ENCODE measurements at regions not wholly inside any gene's neighbourhood (a gene's known extent, or its start where the extent isn't known, plus 50 kb on each side); places are given as distances from the start of the nearest gene placed in this dataset.

- DNase-seq (ENCODE audit: extremely low read depth, low read depth), result no peak
Measured at GRCh38 chr2:6640621-6641015, 225.1 kb downstream of the CMPK2 start.

GRCh38 chr2:6641956-6642355 lies 223.8 kb downstream of the CMPK2 start:
- DNase-seq (ENCODE audit: extremely low read depth, low read depth), result no peak

- DNase-seq (ENCODE audit: extremely low read depth, low read depth), result no peak
Measured at GRCh38 chr2:6644261-6644660, 221.4 kb downstream of the CMPK2 start.

- no peak for DNase-seq (ENCODE audit: extremely low read depth, low read depth)
Measured at GRCh38 chr2:6645004-6645403, 220.7 kb downstream of the CMPK2 start.

GRCh38 chr2:6645672-6646071 lies 220.0 kb downstream of the CMPK2 start:
- no peak for DNase-seq (ENCODE audit: extremely low read depth, low read depth)

- DNase-seq (ENCODE audit: extremely low read depth, low read depth), result no peak
Measured at GRCh38 chr2:6647046-6647445, 218.7 kb downstream of the CMPK2 start.

- no peak for DNase-seq (ENCODE audit: extremely low read depth, low read depth)
Measured at GRCh38 chr2:6648596-6649247, 217.0 kb downstream of the CMPK2 start.

- DNase-seq (ENCODE audit: extremely low read depth, low read depth), result no peak
Measured at GRCh38 chr2:6650311-6650710, 215.4 kb downstream of the CMPK2 start.

- DNase-seq (ENCODE audit: extremely low read depth, low read depth), result no peak
Measured at GRCh38 chr2:6652251-6652650, 213.5 kb downstream of the CMPK2 start.

GRCh38 chr2:6653281-6653750 lies 212.4 kb downstream of the CMPK2 start:
- DNase-seq (ENCODE audit: extremely low read depth, low read depth), result no peak

GRCh38 chr2:6654279-6654678 lies 211.4 kb downstream of the CMPK2 start:
- no peak for DNase-seq (ENCODE audit: extremely low read depth, low read depth)

- DNase-seq (ENCODE audit: extremely low read depth, low read depth), result no peak
Measured at GRCh38 chr2:6656633-6657032, 209.1 kb downstream of the CMPK2 start.

- no peak for DNase-seq (ENCODE audit: extremely low read depth, low read depth)
Measured at GRCh38 chr2:6657136-6657535, 208.6 kb downstream of the CMPK2 start.

GRCh38 chr2:6657855-6658254 lies 207.9 kb downstream of the CMPK2 start:
- DNase-seq (ENCODE audit: extremely low read depth, low read depth), result no peak

- DNase-seq (ENCODE audit: extremely low read depth, low read depth), result no peak
Measured at GRCh38 chr2:6664332-6665061, 201.2 kb downstream of the CMPK2 start.

- DNase-seq (ENCODE audit: extremely low read depth, low read depth), result no peak
Measured at GRCh38 chr2:6665093-6666045, 200.3 kb downstream of the CMPK2 start.

GRCh38 chr2:6667326-6667725 lies 198.4 kb downstream of the CMPK2 start:
- no peak for DNase-seq (ENCODE audit: extremely low read depth, low read depth)

GRCh38 chr2:6671913-6672312 lies 193.8 kb downstream of the CMPK2 start:
- no peak for DNase-seq (ENCODE audit: extremely low read depth, low read depth)

- no peak for DNase-seq (ENCODE audit: extremely low read depth, low read depth)
Measured at GRCh38 chr2:6674381-6674780, 191.3 kb downstream of the CMPK2 start.

- no peak for DNase-seq (ENCODE audit: extremely low read depth, low read depth)
Measured at GRCh38 chr2:6675791-6676190, 189.9 kb downstream of the CMPK2 start.

GRCh38 chr2:6676241-6676640 lies 189.5 kb downstream of the CMPK2 start:
- DNase-seq (ENCODE audit: extremely low read depth, low read depth), result no peak

All from NCI-H460 (cell line).